ENCODE measurements at regions not wholly inside any gene's neighbourhood (a gene's known extent, or its start where the extent isn't known, plus 50 kb on each side); places are given as distances from the start of the nearest gene placed in this dataset.

DNA sequence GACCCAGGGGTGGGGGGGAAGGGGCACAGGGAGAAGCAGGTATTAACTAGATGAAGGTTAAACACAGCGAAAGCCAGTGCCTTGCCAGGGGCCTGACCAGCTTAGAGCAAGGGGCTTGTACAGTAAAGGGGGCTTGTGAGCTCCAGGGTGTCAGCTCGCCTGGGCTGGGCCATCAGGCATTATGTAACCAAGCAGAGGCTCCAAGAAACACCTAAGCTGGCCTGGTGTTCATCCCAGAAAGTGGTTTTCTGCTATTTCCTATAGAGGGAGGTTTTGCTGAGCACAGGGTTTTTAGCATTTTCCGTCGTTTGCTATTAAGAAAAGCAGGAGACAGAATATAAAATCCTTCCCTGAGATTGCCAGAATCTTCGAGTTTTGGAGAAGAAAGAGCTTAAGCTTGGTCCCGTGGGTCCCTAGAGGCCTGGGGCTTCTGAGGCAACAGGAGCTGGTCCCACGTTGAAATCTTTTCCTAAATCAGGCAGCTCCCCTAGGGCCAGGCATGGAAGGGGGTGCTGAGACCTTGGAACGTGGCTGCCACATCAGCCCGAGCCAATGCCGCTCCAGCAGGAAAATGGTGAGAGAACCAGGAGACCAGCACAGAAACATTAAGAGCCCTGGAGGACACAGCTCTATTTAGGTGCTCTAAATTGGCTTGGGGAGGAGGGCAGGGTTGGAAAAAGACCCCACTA is 71.4 kb downstream of the ISG20 start:
- CTCF ChIA-PET: no interaction called here
- no peak for DNase-seq
- intact Hi-C loops (cut with micrococcal nuclease): no loop called here

More for the DNA sequence above, 71.4 kb downstream of the ISG20 start:
- BruUV-seq (replicated peaks): no TSS peak
- H2AFZ ChIP-seq (replicated peaks; ENCODE audit: low read length, poor library complexity): no peak overlapping the region
- no peak overlapping the region for H3K4ac ChIP-seq (ENCODE audit: low read depth, low read length)
- H2BK5ac ChIP-seq (ENCODE audit: low read depth, low read length, poor library complexity, severe bottlenecking): no peak overlapping the region
- dilution Hi-C loops (cut with HindIII; ENCODE audit: low sequenced_read_pairs, unreplicated experiment): no loop called here
- no peak overlapping the region for H3K23ac ChIP-seq (ENCODE audit: low read depth, low read length)
- H3K9me1 ChIP-seq (ENCODE audit: insufficient read depth, low read length): no peaks in the 10 kb centered on the region
- POLR2A ChIA-PET (ENCODE audit: unreplicated experiment): interaction anchor here (0.9 kb wide), 1 partner anchor 13 kb away, joined by 4 read pairs; no protein-coding TSS in a partner anchor
- H2AK5ac ChIP-seq (ENCODE audit: low read depth, low read length): no peak overlapping the region
- H4K20me1 ChIP-seq (ENCODE audit: insufficient read depth, low read length): no peaks in the 10 kb centered on the region
- H2BK120ac ChIP-seq (ENCODE audit: low read depth, low read length): no peak overlapping the region
- no peak overlapping the region for H3K9ac ChIP-seq (ENCODE audit: low read depth, low read length)
- no peak overlapping the region for H2BK20ac ChIP-seq (ENCODE audit: low read depth, low read length)
- H3K18ac ChIP-seq (ENCODE audit: low read depth, low read length): no peak overlapping the region
- no peak overlapping the region for H3K14ac ChIP-seq (replicated peaks; ENCODE audit: low read depth, low read length)
- H3K56ac ChIP-seq (ENCODE audit: extremely low read depth, insufficient read depth, low read length): no peak overlapping the region
- H4K8ac ChIP-seq (ENCODE audit: low read depth in 2 of 2, low read length in 2 of 2): no peak overlapping the region
- no peak for ATAC-seq (ENCODE audit: low read depth)
- no peak overlapping the region for H4K91ac ChIP-seq (ENCODE audit: insufficient read depth, low read depth, low read length)
- peaks cover 2% of the 10 kb centered on the region; the same call in 1 of the 2 replicates for H3K4me1 ChIP-seq (ENCODE audit: control insufficient read depth, insufficient read depth, low read length)
- H3K79me1 ChIP-seq (ENCODE audit: low read depth in 1 of 2, low read length in 2 of 2): no peaks in the 10 kb centered on the region
- no peak for TF ChIP-seq MXI1 (IDR thresholded peaks at IDR 0.05; ENCODE audit: borderline replicate concordance, low read depth, low read length)
- no peak for TF ChIP-seq RFX5 (IDR thresholded peaks at IDR 0.05; ENCODE audit: low read depth, low read length)
- TF ChIP-seq, protein P1, sequence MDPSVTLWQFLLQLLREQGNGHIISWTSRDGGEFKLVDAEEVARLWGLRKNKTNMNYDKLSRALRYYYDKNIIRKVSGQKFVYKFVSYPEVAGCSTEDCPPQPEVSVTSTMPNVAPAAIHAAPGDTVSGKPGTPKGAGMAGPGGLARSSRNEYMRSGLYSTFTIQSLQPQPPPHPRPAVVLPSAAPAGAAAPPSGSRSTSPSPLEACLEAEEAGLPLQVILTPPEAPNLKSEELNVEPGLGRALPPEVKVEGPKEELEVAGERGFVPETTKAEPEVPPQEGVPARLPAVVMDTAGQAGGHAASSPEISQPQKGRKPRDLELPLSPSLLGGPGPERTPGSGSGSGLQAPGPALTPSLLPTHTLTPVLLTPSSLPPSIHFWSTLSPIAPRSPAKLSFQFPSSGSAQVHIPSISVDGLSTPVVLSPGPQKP (IDR thresholded peaks at IDR 0.05; ENCODE audit: borderline replicate concordance, low read depth, low read length): no peak
- no peak for TF ChIP-seq BHLHE40 (IDR thresholded peaks at IDR 0.05; ENCODE audit: low read depth, low read length)
- no peak for TF ChIP-seq POLR2A (IDR thresholded peaks at IDR 0.05; ENCODE audit: low read depth, low read length)
- TF ChIP-seq RAD21 (IDR thresholded peaks at IDR 0.05; ENCODE audit: low read length): no peak
- no peak for TF ChIP-seq MAFK (IDR thresholded peaks at IDR 0.05; ENCODE audit: low read depth, low read length)
- TF ChIP-seq RCOR1 (IDR thresholded peaks at IDR 0.05; ENCODE audit: insufficient replicate concordance, low read length): no peak
- TF ChIP-seq MAZ (IDR thresholded peaks at IDR 0.05; ENCODE audit: borderline replicate concordance, low read depth, low read length): no peak
- no peak for TF ChIP-seq CHD1 (IDR thresholded peaks at IDR 0.05; ENCODE audit: low read depth, low read length)
- no peak for TF ChIP-seq FOS (IDR thresholded peaks at IDR 0.05; ENCODE audit: low read depth, low read length)
- TF ChIP-seq NFE2L2 (IDR thresholded peaks at IDR 0.05; ENCODE audit: low read depth, low read length): no peak
- no peak for TF ChIP-seq SMC3 (IDR thresholded peaks at IDR 0.05; ENCODE audit: low read depth, low read length)
- no peak overlapping the region for H4K5ac ChIP-seq (ENCODE audit: low read depth, low read length)
- peaks cover 36% of the 10 kb centered on the region for H3K27me3 ChIP-seq (ENCODE audit: control insufficient read depth, insufficient read depth, low read length)
- in situ Hi-C loops (cut with MboI; ENCODE audit: low sequenced_read_pairs): no loop called here
- no peak overlapping the region for H2BK15ac ChIP-seq (ENCODE audit: low read depth, low read length)
- H3K9me3 ChIP-seq (ENCODE audit: control insufficient read depth, insufficient read depth, low read length): no peaks in the 10 kb centered on the region
- no peak overlapping the region for H3K27ac ChIP-seq (ENCODE audit: insufficient read depth, low read length)
- H2AK9ac ChIP-seq (replicated peaks; ENCODE audit: low read depth, low read length, poor library complexity): no peak overlapping the region
- no peak overlapping the region for H3K4me3 ChIP-seq (ENCODE audit: insufficient read depth, low read depth, low read length)
- 100% methylated on average over 3 of the region's 10 CpGs; no CpG with 5 or more reads in 1 of the 2 experiments for WGBS, 2 experiments (ENCODE audit: extremely low coverage in 2 of 2, insufficient read length in 1 of 2)
- H3K36me3 ChIP-seq (ENCODE audit: control insufficient read depth, insufficient read depth, low read length): no peaks in the 10 kb centered on the region
- H3K4me2 ChIP-seq (ENCODE audit: low read depth, low read length): no peak overlapping the region

Measured in IMR-90 (cell line).